H1 (cell line): ENCODE measurements at regions not wholly inside any gene's neighbourhood (a gene's known extent, or its start where the extent isn't known, plus 50 kb on each side); places are given as distances from the start of the nearest gene placed in this dataset.

Source experiments
- EP300 ChIP-seq, 2 experiments: IDR thresholded peaks; 1 replicate in 1 of 2; 2 replicates in 1 of 2; pipeline ENCODE4 v1.6.1; 2011 to 2012; ENCODE audit warnings: low read depth in 2 of 2, low read length in 2 of 2, mild to moderate bottlenecking in 2 of 2, borderline replicate concordance in 1 of 2, inconsistent platforms in 1 of 2, moderate library complexity in 1 of 2
- FOSL1 ChIP-seq: IDR thresholded peaks from 2 replicates; pipeline ENCODE4 v1.6.1; 2011; ENCODE audit warnings: mild to moderate bottlenecking, low read depth, low read length, moderate library complexity; ENCODE audit not compliant: insufficient read depth
- SIN3A ChIP-seq, 2 experiments: IDR thresholded peaks in 1 of 2; conservative IDR thresholded peaks in 1 of 2; 2 replicates each; pipeline ENCODE4 v1.6.1; 2011 to 2012; ENCODE audit warnings: low read length in 2 of 2, improper control_type of control experiment in 1 of 2, low read depth in 1 of 2, mild to moderate bottlenecking in 1 of 2
- SIX5 ChIP-seq: IDR thresholded peaks from 2 replicates; pipeline ENCODE4 v1.6.1; 2011; ENCODE audit warnings: mild to moderate bottlenecking, low read depth, low read length
- TAF1 ChIP-seq: IDR thresholded peaks from 2 replicates; pipeline ENCODE4 v1.6.1; 2011; ENCODE audit warnings: mild to moderate bottlenecking, low read depth, low read length
- TF ChIP-seq, protein P1 (sequence below), 3 experiments: IDR thresholded peaks; 1 replicate in 2 of 3; 2 replicates in 1 of 3; pipeline versions ENCODE4 v1.5.1 to v1.6.1; 2011; ENCODE audit warnings: low read length in 3 of 3, mild to moderate bottlenecking in 3 of 3, inconsistent platforms in 2 of 3, low read depth in 1 of 3, moderate library complexity in 1 of 3; ENCODE audit not compliant: insufficient read depth in 1 of 3; ENCODE audit errors: control extremely low read depth in 1 of 3
- TF ChIP-seq, protein P2 (sequence below): IDR thresholded peaks from 2 replicates; pipeline ENCODE4 v1.6.1; 2012; ENCODE audit warnings: inconsistent platforms
- TF ChIP-seq, protein P3 (sequence below): IDR thresholded peaks from 2 replicates; pipeline ENCODE4 v1.6.1; 2012; ENCODE audit warnings: low read length, inconsistent platforms

DNA sequence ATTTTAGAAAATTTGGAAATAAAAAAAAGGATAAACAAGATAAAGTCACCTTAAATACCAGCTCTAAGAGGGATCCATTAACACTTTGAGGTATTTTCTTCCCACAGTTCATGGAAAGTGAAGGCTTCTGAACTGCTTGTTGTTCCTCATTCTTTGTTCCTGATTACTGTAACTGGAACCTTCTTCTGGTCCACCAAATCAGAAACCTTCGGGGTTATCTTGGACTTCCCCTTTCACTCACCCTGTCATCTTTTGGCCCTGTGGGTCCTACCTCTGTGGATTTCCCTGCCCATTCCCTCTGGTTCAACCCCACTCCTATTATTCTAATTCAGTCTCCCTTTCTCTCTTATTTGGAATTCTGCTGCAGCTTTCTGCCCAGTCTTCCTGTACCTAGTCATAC lies 116.5 kb upstream of the PRPS1L1 start:
- TF ChIP-seq SIN3A (conservative IDR thresholded peaks at IDR 0.05 in 1 of 2, IDR thresholded peaks at IDR 0.05 in 1 of 2; ENCODE audit: low read depth in 1 of 2, low read length in 2 of 2) = no peak
- TF ChIP-seq, protein P1, sequence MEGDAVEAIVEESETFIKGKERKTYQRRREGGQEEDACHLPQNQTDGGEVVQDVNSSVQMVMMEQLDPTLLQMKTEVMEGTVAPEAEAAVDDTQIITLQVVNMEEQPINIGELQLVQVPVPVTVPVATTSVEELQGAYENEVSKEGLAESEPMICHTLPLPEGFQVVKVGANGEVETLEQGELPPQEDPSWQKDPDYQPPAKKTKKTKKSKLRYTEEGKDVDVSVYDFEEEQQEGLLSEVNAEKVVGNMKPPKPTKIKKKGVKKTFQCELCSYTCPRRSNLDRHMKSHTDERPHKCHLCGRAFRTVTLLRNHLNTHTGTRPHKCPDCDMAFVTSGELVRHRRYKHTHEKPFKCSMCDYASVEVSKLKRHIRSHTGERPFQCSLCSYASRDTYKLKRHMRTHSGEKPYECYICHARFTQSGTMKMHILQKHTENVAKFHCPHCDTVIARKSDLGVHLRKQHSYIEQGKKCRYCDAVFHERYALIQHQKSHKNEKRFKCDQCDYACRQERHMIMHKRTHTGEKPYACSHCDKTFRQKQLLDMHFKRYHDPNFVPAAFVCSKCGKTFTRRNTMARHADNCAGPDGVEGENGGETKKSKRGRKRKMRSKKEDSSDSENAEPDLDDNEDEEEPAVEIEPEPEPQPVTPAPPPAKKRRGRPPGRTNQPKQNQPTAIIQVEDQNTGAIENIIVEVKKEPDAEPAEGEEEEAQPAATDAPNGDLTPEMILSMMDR (IDR thresholded peaks at IDR 0.05; ENCODE audit: control extremely low read depth in 1 of 3, insufficient read depth in 1 of 3, low read depth in 1 of 3, low read length in 3 of 3) = no peak
- no peak for TF ChIP-seq EP300 (IDR thresholded peaks at IDR 0.05; ENCODE audit: borderline replicate concordance in 1 of 2, low read depth in 2 of 2, low read length in 2 of 2)
- TF ChIP-seq, protein P2, sequence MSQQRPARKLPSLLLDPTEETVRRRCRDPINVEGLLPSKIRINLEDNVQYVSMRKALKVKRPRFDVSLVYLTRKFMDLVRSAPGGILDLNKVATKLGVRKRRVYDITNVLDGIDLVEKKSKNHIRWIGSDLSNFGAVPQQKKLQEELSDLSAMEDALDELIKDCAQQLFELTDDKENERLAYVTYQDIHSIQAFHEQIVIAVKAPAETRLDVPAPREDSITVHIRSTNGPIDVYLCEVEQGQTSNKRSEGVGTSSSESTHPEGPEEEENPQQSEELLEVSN = no peak
- TF ChIP-seq TAF1 = no peak
- TF ChIP-seq SIX5 = no peak
- no peak for TF ChIP-seq FOSL1
- TF ChIP-seq, protein P3, sequence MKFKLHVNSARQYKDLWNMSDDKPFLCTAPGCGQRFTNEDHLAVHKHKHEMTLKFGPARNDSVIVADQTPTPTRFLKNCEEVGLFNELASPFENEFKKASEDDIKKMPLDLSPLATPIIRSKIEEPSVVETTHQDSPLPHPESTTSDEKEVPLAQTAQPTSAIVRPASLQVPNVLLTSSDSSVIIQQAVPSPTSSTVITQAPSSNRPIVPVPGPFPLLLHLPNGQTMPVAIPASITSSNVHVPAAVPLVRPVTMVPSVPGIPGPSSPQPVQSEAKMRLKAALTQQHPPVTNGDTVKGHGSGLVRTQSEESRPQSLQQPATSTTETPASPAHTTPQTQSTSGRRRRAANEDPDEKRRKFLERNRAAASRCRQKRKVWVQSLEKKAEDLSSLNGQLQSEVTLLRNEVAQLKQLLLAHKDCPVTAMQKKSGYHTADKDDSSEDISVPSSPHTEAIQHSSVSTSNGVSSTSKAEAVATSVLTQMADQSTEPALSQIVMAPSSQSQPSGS = no peak
